NCI-H2196 (cell line): ENCODE measurements at regions not wholly inside any gene's neighbourhood (a gene's known extent, or its start where the extent isn't known, plus 50 kb on each side); places are given as distances from the start of the nearest gene placed in this dataset.

Experiments
- DNase-seq: peaks from one replicate; lab custom pipeline; 2025; ENCODE audit not compliant: unreplicated experiment; lab: John Stamatoyannopoulos, UW

DNA sequence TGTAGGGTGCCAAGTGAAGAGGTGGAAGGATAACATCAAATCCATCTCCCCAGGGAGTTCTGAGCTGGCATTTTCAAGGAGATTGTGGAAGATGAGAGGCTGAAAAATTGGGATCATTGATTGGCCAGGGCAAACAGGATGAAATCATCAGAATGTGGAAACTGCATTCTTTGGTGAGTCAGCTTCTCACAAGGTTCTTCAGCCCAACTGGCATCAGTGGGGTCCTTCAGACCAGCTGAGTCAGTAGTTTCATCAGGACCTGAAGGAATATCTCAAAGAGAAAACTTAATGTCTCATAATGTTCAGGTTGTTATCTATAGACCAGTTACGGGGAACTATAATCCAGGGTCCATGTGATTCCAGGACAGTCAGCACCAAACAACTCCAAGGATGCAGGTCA, 195.8 kb downstream of the HAO1 start:
- DNase-seq, result no peak

DNA sequence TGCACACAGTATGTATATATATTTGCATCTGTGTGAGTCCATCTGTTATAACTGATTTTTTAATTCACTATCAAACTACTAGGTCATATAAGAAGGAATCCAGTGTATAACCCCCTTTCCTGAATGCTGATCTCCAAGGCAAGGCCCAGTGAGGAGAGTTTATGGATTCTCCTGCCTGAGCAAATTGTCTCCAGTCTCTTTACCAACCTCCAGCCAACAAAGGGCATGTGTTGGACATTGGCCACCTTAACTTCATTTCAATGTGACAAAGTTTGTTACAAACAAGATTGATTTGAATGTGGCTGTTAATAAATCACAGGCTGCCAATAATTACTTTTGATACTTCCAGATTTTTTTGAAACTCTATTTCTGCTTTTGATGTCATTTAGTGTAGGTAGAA, 191.6 kb downstream of the HAO1 start:
- no peak for DNase-seq

DNA sequence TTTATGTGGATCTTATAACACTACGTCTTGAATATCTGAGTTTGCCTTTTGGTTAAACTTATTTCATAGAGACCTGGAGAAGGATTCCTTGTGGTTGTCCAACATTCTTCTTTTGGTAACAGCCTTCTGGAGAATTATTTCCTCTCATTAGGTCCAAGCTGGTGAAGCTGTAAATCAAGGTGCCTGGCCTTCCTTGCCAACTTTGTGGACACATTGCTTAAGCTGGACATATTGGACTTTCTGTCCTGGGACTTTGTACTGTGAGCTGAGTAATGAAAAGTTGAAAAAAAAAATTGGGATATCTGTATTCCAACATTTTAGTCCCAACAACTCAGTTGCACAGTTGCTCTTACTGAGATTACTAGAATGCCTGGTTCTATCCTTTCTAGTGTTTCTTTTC, 186.2 kb downstream of the HAO1 start:
- no peak for DNase-seq

DNA sequence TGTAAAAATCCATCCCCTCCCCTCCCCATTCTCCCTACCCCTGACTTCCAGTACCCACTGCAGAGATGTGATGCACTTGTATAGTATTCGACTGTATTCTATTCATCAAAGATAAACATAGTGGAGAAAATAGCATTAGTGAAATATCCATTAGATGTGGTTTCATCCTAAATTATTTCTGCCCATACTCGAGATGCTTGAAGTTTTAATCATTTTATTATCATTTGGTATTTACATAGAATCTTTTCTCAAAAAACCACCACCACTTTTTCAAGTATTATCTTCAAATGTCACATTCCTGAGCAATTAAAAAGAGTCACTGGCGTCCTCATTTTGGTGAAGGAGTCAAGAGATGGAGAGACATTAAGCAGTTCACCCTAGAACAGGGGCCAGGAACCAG, 181.9 kb downstream of the HAO1 start:
- no peak for DNase-seq

DNA sequence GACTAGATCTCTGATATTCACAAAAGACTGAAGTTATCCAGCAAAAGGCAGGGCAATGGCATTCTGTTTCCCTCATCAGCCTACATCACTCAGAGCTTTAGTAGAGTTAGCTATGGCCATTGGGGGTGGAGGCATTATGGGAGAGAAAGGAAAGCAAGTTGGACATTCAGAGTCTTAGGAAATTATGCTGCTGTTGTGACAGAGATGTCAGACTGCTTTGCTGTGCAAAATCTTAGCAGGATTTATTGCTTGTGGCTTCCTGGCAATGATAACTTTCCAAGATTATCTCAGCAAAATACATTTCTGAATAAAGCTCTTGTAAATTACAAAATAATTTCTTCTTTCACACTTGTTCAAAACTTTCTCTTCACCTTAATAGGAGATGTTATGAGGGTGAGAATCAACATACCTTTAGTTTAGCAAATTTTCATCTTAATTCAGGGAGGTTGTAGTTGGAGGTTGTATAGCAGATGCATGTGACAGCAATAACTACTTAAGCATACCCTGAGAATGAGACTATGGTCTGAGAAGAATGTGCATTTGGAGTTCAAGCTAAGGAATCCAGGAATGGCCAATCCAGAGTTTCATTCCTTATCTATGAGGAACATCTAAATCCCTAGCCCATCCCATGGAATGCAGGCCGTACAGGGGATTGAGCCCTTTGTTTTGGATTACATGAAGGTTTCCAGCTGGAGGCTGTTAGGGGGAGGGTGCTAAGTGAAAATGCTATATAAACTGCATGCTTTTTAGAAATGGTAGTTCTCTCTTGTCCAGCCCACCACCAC, 179.8 kb downstream of the HAO1 start:
- no peak for DNase-seq

DNA sequence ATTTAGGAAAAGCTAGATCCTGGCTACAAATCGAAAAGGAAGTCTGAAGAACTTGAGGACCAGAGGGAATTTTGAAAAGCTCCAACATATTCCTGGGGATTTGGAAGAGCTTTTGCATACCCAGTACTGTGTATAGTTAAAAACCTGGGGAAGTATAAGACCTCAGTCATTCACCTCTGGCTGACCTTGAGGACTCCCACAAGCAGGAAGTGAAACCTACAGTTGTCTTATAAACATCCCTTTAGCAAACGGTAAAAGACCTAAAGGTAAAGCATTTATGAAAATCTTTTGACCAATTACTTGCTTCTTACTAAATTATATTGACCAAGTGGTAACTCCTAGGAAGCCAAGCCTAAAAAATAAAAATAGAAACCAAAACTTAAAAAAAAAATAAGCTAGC, 175.0 kb downstream of the HAO1 start:
- DNase-seq, result no peak

DNA sequence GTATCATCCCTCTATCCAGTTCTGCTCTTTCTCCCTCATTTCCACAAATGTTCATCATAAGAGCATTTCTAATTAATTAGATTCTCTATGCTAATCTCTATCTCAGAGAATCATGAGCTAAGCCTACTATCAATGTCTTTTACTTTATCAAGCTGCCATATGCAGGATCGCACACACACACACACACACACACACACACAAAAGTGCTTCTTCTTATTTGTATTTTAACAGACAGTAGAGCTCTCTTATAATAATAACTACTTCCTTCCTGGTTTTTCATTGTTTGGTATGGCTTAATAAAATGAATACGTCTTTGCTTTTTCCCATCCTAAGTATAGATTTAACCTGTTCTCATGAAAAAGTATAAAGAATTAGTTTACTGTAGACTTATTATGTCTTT, 170.2 kb downstream of the HAO1 start:
- no peak for DNase-seq

DNA sequence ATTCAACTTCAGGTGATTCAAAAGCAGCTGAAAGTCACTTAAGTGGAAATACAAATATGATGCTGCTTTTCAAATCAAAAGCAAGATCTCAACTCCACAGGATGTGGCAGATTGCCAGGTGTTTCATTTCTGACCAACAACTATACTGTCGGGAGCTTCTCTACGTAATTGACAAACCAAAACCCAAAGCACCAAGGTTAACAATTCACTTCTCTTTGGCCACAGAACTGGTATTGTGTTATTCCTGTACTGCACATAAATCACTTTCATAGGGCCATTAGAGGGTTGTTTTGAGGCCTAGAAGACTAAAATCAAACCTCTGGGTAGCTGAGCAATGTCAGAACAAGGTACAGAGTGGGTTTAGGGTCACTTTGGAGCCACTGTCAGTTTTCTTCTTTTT, 169.7 kb downstream of the HAO1 start:
- DNase-seq, result peak; percentile 64

DNA sequence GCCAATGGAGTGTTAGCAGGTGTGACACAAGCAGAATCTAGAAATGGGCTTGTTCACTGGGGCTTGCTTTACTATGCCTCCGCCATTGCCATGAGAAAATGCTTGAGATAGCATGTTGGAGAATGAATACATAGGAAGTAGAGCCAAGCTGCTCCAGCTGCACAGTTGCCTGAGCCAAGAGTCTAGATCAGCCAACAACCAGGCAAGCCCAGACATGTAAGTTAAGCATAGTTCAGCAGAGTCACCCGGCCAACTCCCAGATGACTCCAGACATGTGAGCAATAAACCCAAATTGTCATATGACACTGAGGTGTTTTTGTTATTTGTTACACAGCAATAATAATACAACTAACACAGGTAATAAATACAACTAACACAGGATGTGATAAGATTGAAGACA, 167.9 kb downstream of the HAO1 start:
- peak; percentile 36 for DNase-seq

DNA sequence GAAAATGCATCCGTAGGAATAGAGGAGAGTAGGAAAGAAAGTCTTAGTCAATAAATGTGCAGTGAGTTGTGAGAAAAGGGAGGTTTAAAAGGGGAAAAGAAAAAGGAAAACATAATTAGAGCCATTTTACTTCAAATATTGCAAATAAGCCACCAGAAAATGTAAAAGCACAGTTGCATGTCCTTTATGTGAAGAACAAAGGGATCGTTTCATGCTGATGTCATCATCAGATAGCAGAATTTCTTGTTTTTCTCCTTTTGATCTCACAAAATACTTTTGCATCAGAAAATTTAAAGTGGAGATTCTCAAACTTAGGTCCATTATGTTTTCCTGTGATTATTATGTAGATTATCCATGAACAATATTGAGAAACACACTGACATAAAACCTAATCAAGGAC, 166.7 kb downstream of the HAO1 start:
- no peak for DNase-seq

DNA sequence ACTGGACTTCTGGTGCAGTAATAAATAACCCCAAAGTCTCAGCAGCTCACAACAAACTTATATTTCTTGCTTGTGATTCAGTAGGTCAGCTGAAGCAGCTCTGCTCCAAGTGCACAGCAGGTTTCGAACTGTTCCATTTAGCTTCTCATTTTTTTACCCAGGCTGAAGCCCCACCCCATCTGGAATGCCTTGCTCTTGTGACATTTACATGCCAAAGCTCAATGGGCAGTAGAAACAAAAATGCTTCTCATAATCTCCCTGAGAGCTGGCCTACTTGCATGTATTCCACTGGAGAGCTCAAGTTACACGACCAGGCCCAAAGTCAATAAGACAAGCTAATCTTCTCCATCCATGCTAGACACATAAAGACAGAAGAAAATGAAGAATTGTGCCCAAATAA, 165.2 kb downstream of the HAO1 start:
- DNase-seq, result no peak

DNA sequence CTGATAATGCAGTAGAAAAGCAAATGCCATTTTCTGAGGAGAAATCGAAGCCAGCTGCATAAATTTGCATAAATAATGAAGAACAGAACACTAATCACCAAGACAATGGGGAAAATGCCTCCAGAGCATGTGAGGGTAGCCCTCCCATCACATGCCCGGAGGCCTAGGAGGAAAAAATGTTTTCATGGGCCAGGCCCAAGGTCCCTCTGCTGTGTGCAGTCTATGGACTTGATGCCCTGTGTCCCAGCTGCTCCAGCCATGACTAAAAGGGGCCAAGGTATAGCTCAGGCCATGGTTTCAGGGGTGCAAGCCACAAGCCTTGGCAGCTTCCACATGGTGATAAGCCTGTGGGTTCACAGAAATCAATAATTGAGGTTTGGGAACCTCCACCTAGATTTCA, 164.1 kb downstream of the HAO1 start:
- no peak for DNase-seq

DNA sequence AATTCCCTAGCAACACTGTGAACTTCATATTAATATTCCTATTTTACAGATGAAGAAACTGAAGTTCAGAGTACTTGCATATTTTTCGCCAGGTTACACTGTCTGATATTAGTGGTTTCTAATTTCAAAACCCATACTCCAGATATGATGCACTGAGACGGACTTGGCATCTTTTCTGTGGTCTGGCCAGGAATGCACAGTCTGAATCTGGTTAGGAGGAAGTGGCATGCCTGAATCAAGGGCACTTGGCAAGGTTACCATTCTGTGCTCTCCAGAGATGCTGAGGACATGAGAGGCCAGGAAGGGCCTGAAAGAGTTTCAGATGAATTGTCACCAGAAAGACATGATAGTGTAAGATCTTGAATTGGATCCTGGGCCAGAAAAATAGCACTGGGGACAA, 150.1 kb downstream of the HAO1 start:
- DNase-seq, result peak; percentile 62

DNA sequence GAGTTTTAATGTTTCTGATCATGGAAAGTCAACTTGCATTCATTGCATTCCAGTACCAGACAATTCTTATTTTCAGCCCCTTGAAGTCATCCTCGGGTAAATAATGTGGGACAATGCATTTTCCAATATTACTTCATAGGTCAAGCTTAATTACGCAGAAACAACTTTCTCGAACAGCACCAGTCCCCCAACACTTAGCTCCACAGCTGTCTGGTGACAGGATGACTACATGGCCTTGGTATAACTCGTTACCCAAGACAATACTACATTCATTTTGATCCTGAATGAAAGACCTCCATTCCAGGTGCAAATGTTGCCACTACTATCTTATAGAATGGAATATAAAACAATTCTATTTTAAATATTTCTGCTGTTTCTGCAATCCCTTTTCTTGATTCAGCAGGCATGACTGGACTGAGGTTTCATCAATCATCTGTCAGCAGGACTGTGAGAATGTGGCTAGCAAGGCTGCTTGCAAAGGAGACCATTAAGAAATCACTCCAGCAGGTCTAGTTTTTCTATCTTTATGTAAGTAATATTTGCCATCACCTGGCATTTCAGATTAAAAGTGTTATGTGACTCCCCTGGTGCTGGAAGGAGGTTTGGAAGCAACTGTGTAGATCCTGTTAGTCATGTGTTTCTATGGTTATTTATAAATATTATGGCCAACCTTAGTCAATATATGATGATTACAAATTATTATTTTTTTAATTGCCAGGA, 147.9 kb downstream of the HAO1 start:
- peak; percentile 5 for DNase-seq

DNA sequence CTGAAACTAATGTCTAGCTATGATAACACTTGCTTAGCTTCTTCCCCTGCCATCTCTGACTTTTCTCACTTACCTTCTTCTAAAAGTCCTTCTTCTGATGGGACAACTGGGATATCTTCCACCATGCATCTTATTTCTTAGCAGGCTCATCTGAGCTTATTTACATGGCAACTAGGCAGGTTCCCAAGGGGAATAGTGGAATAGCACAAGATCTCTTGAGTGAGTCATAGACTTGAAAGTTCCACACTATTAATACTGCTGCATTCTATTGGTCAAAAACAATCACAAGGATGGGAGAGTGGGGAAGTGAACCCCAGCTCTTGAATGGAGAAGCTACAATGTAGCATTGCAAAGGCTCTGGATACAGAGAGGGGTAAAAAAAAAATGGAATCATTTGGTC, 142.1 kb downstream of the HAO1 start:
- no peak for DNase-seq

DNA sequence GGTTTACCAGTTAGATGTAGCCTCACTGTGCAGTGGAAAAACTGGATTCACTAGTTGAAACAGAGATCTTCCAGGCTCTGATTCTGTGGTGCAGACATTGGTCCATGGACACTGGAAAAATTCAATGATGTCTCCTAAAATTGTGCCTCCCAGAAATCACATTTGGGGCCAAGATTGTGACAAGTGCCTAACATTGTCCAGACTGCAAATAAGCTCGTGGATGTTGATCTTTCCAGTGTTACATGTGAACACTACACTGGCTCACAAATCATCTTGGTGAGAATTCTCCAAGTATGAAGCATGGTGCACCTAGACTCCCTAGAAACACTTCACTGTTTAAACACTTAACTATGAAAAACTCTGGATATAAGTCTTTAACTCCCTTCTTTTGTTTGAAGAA, 140.4 kb downstream of the HAO1 start:
- no peak for DNase-seq

DNA sequence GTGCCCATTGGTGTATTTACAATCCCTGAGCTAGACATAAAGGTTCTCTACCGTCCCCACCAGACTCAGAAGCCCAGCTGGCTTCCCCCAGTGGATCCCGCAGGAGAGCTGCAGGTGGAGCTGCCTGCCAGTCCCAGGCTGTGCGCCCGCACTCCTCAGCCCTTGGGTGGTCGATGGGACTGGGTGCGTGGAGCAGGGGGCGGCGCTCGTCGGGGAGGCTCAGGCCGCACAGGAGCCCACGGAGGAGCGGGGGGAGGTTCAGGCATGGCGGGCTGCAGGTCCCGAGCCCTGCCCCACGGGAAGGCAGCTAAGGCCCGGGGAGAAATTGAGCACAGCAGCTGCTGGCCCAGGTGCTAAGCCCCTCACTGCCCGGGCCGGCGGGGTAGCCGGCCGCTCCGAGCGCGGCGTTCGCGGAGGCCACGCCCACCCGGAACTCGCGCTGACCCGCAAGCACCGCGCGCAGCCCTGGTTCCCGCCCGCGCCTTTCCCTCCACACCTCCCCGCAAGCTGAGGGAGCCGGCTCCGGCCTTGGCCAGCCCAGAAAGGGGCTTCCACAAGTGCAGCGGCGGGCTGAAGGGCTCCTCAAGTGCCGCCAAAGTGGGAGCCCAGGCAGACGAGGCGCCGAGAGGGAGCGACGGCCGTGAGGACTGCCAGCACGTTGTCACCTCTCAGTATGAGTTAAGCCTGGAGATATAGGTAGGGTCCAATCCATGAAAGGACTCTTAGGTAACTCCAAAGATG, 136.7 kb downstream of the HAO1 start:
- DNase-seq, result peak; percentile 31

DNA sequence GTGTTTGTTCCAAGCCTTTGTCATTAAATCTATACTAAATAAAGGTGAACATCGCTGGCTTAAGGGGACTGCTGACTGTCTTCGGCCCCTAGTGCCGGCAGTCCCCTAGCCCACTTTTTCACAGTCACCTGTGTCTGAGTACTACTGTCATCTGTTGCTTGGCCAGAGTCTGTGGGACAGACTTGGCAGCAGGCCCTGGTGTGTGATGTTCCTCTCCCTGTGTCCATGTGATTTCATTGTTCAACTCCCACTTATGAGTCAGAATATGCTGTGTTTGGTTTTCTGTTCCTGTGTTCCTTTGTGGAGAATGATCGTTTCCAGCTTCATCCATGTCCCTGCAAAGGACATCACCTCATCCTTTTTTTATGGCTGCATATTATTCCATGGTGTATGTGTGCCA, 133.4 kb downstream of the HAO1 start:
- no peak for DNase-seq

DNA sequence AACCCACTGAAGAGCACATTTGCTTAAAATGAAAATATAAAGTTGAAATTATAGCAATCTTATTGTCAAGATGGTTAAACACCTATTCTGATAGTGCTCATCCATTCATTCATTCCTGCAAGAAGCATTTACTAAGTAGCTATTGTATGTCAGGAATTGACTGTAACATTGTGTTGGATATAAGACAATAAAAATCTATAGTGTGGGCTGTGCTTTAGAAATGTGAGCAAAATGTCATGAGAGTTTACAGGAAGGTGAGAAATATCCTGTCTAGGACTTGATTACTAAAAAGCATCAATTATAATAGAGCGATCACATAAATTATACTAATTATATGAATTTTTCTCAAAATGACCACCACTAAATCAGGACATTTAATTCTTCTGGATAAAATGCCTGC, 123.0 kb downstream of the HAO1 start:
- DNase-seq, result no peak

DNA sequence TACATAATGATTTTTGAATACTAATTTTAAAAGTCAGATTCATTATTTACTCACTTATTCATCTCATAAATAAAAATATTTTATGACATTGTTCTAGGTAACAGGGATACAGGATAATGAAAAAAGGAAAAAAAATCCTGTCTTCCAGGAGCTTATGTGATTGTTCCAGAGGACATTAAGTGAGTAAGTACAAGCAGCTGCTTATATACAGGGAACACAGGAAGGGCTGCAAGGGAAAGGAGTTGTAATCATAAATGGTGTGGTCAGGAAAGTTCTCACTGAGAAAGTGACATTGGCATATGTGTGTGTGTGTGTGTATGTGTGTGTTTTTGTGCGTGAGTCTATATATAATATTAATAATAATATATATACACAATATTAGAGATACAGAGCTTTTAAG, 121.8 kb downstream of the HAO1 start:
- DNase-seq, result no peak

DNA sequence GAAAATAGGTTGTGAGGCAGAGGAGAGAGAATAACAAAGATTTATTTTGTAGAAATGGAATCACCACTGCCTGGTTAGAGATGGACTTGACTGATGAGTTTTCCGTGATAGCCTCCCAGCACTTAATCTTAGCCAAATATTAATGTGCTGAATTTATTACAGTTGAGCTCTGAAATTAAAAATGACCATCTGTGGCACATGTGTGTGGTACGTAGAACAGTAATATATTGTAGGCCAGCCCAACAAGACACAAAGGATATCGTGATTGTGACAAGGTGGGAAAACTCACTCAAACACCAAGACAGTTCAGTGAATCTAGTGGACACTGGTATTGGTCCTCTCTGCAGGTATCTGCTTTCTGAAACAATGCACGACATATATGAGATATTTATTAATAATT, 119.4 kb downstream of the HAO1 start:
- DNase-seq, result no peak

DNA sequence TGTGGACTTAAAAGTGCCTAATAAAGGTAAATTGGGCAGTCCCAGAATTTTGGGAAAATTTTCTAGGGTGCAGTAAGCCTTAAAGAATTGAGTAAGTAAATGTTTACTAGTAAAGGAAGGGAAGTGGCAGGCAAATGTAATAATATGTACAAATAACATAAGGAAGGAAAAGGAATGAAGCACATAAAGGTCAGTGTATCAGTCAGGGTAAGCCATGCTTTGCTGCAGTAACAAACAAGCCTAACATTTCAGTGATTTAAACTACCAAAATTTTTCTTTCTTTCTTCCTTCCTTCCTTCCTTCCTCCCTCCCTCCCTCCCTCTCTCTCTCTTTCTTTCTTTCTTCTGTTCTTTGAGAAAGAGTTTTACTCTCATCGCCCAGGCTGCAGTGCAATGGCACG, 117.5 kb downstream of the HAO1 start:
- DNase-seq, result no peak
